Stimulated activated CD4-positive, alpha-beta T cell treated with anti-CD3 and anti-CD28 coated beads, Interleukin-4, amount 100 ng/mL, for 48 hours (primary cell): ENCODE measurements at regions not wholly inside any gene's neighbourhood (a gene's known extent, or its start where the extent isn't known, plus 50 kb on each side); places are given as distances from the start of the nearest gene placed in this dataset.
"Not testable (repeated sequence)": the region's sequence is repeated elsewhere in the genome, so short reads cannot be mapped to it uniquely, and the experiment has no call there.

ENCODE experiments used
- DNase-seq, 2 donors: peaks; one replicate each; pipeline ENCODE4 v3.0.0-alpha.2; 2020; ENCODE audit warnings: low read depth in 2 of 2

- DNase-seq = no peak
These were observed 152.8 kb downstream of the TFCP2L1 start for GRCh38 chr2:121132054-121132761.

- no peak for DNase-seq
These were observed 152.3 kb downstream of the TFCP2L1 start for GRCh38 chr2:121132762-121133107.

- no peak for DNase-seq
These were observed 151.3 kb downstream of the TFCP2L1 start for GRCh38 chr2:121133551-121134319.

DNA sequence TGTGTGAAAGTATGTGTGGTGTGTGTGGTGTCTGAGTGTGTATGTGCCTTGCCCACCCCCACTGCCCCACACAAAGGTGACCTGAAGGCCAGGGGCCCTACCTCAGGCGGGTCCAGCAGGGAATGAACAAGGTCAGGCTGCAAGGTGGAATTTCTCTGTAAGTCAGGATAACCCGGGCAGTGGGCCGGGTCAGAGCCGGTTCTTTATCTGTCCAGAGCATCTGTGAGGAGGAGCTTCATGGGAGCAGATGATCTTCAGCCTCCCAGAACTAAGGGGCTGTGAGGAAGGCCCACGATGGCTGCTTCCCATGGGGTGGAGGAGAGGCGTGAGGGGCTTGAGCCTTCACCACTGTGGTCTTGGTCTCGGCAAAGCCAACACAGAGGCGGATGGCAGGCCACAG lies 150.3 kb downstream of the TFCP2L1 start:
- no peak for DNase-seq

GRCh38 chr2:121135168-121135853 lies 149.7 kb downstream of the TFCP2L1 start:
- DNase-seq = no peak

- no peak for DNase-seq
These were observed 148.7 kb downstream of the TFCP2L1 start for GRCh38 chr2:121136323-121136722.

GRCh38 chr2:121137571-121137970 lies 147.4 kb downstream of the TFCP2L1 start:
- no peak for DNase-seq

DNA sequence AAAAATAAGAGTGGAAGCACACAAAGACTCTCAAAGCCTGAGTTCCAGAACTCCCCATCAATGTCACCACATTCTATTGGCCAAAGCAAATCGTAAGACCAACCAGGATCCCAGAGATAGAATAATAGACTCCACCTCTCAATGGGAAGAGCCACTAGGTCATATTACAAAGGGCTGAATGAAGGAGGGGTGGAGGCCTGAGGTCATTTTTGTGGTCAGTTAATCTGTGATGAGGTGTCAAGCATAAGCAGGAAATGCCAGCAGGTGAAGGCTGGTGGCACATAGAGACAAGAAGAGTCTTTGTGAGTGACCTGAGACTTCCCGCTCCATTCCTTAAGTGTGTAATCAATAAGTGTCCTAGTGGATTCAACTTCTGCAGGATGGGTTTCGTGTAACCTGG lies 144.3 kb downstream of the TFCP2L1 start:
- DNase-seq = no peak

GRCh38 chr2:121142452-121142851 lies 142.6 kb downstream of the TFCP2L1 start:
- no peak for DNase-seq

GRCh38 chr2:121144111-121144510 lies 140.9 kb downstream of the TFCP2L1 start:
- DNase-seq = no peak

- DNase-seq = no peak
These were observed 138.4 kb downstream of the TFCP2L1 start for GRCh38 chr2:121146630-121147029.

GRCh38 chr2:121147766-121148165 lies 137.2 kb downstream of the TFCP2L1 start:
- no peak for DNase-seq

DNA sequence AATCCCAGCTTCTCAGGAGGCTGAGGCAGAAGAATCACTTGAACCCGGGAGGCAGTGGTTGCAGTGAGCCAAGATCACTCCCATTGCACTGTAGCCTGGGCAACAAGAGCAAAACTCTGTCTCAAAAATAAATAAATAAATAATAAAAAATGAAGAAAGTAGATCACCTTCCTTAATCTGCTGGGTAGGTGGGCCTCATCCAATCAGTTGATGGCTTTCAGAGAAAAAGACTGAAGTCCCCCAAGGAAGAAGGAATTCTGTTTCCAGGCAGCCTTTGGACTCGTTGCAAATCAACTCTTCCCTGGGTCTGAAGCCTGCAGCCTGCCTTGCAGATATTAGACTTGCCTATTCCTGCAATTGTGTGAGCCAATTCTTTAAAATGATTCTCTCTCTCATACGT lies 136.5 kb downstream of the TFCP2L1 start:
- no peak for DNase-seq

- DNase-seq = no peak
These were observed 135.6 kb downstream of the TFCP2L1 start for GRCh38 chr2:121149384-121149783.

- DNase-seq = no peak
These were observed 134.9 kb downstream of the TFCP2L1 start for GRCh38 chr2:121150126-121150525.

- no peak for DNase-seq
These were observed 134.3 kb downstream of the TFCP2L1 start for GRCh38 chr2:121150713-121151112.

DNA sequence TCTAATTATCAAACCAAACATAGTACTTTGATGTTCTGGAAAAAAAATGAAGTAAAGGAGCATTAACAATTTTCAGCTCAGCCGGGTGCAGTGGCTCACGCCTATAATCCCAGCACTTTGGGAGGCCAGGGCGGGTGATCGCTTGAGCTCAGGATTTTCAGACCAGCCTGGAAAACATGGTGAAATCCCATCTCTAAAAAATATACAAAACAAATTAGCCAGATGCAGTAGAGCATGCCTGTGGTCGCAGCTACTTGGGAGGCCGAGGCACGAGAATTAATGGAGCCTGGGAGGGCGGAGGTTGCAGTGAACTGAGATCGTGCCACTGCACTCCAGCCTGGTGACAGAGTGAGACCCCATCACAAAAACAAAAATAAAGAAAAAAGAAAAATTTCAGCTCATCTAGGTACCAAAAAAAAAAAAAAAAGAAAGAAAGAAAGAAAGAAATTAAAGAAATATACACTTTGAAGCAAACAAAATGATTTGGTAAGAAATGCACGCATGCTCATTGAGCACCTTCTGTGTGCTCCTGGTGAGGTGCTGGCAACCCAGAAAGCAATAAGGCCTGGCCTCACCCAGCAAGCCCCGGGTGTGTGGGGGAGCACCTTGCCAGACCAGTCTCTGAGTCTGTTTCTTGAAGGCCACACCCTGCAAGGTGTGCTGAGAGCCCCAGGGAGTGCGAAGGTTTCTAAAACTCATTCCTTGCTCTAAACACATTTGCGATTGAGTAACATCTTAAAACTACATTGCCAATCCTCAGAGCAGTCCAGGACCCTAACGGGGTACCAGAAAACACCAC lies 133.5 kb downstream of the TFCP2L1 start:
- no peak for DNase-seq

- DNase-seq = no peak
These were observed 132.1 kb downstream of the TFCP2L1 start for GRCh38 chr2:121152861-121153260.

- DNase-seq = no peak
These were observed 131.5 kb downstream of the TFCP2L1 start for GRCh38 chr2:121153516-121153915.

- DNase-seq = no peak
These were observed 129.4 kb downstream of the TFCP2L1 start for GRCh38 chr2:121155502-121156056.

GRCh38 chr2:121157481-121157880 lies 127.5 kb downstream of the TFCP2L1 start:
- not testable (repeated sequence) for DNase-seq
